Fibroblast of lung (primary cell): ENCODE measurements at regions not wholly inside any gene's neighbourhood (a gene's known extent, or its start where the extent isn't known, plus 50 kb on each side); places are given as distances from the start of the nearest gene placed in this dataset.

ENCODE experiments used
- DNase-seq, 2 donors: peaks; one replicate each; pipeline versions ENCODE4 v3.0.0 to v3.0.0-alpha.2; 2010; ENCODE audit warnings: low read depth in 2 of 2
- H2AFZ ChIP-seq: 2 replicates; pipeline ENCODE4 v1.5.1; 2012; ENCODE audit warnings: low read length, control low read depth, inconsistent platforms
- H3K27ac ChIP-seq: 2 replicates; pipeline ENCODE4 v1.5.1; 2011; ENCODE audit warnings: low read length, control low read depth; ENCODE audit not compliant: insufficient read depth
- H3K27me3 ChIP-seq: 2 replicates; pipeline ENCODE4 v1.5.1; 2011; ENCODE audit warnings: mild to moderate bottlenecking, low read length; ENCODE audit not compliant: control insufficient read depth, insufficient read depth
- H3K36me3 ChIP-seq: 2 replicates; pipeline ENCODE4 v1.5.1; 2011; ENCODE audit warnings: low read length; ENCODE audit not compliant: control insufficient read depth, insufficient read depth
- H3K4me1 ChIP-seq: 2 replicates; pipeline ENCODE4 v1.5.1; 2011; ENCODE audit warnings: low read length; ENCODE audit not compliant: control insufficient read depth, insufficient read depth; ENCODE audit errors: extremely low read depth
- H3K4me2 ChIP-seq: 2 replicates; pipeline ENCODE4 v1.5.1; 2011; ENCODE audit warnings: low read length, control low read depth; ENCODE audit not compliant: insufficient read depth; ENCODE audit errors: extremely low read depth
- H3K4me3 ChIP-seq, 4 experiments: fragments of 200-600 bp in 1 of 4; sonication (generic) in 1 of 4; replicated peaks in 1 of 4; 2 replicates each; pipeline ENCODE4 v1.5.1; 2011 to 2016; ENCODE audit warnings: low read length in 4 of 4, low read depth in 3 of 4, mild to moderate bottlenecking in 3 of 4, control low read depth in 2 of 4, inconsistent platforms in 1 of 4, mixed read lengths in 1 of 4; ENCODE audit not compliant: insufficient read depth in 1 of 4; ENCODE audit errors: control extremely low read depth in 1 of 4
- H3K79me2 ChIP-seq: 2 replicates; pipeline ENCODE4 v1.5.1; 2012; ENCODE audit warnings: mild to moderate bottlenecking, low read length, inconsistent platforms; ENCODE audit not compliant: control insufficient read depth, insufficient read depth
- H3K9ac ChIP-seq: 2 replicates; pipeline ENCODE4 v1.5.1; 2011; ENCODE audit warnings: mild to moderate bottlenecking, low read length, control low read depth; ENCODE audit not compliant: insufficient read depth
- H3K9me3 ChIP-seq: 2 replicates; pipeline ENCODE4 v1.5.1; 2012; ENCODE audit warnings: low read depth, low read length; ENCODE audit not compliant: control insufficient read depth, insufficient read depth
- H4K20me1 ChIP-seq: 2 replicates; pipeline ENCODE4 v1.5.1; 2011; ENCODE audit warnings: low read length; ENCODE audit not compliant: control insufficient read depth, insufficient read depth; ENCODE audit errors: extremely low read depth
- EZH2 ChIP-seq: IDR thresholded peaks from 2 replicates; pipeline ENCODE4 v1.5.1; 2012; ENCODE audit warnings: low read length, control low read depth, mild to moderate bottlenecking; ENCODE audit errors: missing control alignments
- TF ChIP-seq, protein P1 (sequence below), 2 donors: IDR thresholded peaks in 1 of 2; conservative IDR thresholded peaks in 1 of 2; 1 replicate in 1 of 2; 2 replicates in 1 of 2; pipeline ENCODE4 v1.5.1; 2011 to 2012; ENCODE audit warnings: low read length in 2 of 2, control low read depth in 1 of 2, inconsistent platforms in 1 of 2, low read depth in 1 of 2, mild to moderate bottlenecking in 1 of 2

DNA sequence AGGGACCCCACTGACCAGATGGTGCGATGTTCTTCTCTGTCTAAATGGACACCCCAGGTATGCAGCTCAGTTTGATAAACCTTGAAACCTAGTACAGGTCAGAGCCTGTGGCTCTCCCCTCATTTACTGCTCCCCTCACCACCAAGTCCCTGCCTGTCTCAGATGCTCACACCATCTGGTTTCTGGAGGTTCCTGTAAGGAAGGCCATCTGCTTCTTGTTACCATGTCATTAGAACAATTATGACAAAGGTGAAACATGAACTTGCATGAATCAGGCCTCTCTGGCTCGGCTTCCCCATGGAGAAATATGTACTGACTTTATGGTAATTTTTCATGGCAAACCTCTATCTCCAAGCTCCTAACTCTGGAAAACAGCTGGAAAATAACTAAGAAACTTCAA is 965.7 kb downstream of the UQCRFS1 start:
- no peak overlapping the region for H3K4me2 ChIP-seq
- no peak overlapping the region for H3K4me3 ChIP-seq
- H3K9ac ChIP-seq = no peak overlapping the region
- H3K36me3 ChIP-seq = no peaks in the 10 kb centered on the region
- TF ChIP-seq, protein P1, sequence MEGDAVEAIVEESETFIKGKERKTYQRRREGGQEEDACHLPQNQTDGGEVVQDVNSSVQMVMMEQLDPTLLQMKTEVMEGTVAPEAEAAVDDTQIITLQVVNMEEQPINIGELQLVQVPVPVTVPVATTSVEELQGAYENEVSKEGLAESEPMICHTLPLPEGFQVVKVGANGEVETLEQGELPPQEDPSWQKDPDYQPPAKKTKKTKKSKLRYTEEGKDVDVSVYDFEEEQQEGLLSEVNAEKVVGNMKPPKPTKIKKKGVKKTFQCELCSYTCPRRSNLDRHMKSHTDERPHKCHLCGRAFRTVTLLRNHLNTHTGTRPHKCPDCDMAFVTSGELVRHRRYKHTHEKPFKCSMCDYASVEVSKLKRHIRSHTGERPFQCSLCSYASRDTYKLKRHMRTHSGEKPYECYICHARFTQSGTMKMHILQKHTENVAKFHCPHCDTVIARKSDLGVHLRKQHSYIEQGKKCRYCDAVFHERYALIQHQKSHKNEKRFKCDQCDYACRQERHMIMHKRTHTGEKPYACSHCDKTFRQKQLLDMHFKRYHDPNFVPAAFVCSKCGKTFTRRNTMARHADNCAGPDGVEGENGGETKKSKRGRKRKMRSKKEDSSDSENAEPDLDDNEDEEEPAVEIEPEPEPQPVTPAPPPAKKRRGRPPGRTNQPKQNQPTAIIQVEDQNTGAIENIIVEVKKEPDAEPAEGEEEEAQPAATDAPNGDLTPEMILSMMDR (conservative IDR thresholded peaks at IDR 0.05 in 1 of 2, IDR thresholded peaks at IDR 0.05 in 1 of 2; ENCODE audit: low read depth in 1 of 2, low read length in 2 of 2) = no peak
- no peak for TF ChIP-seq EZH2
- H3K9me3 ChIP-seq = no peaks in the 10 kb centered on the region
- no peaks in the 10 kb centered on the region for H3K27me3 ChIP-seq
- H3K4me1 ChIP-seq = no peaks in the 10 kb centered on the region
- no peak overlapping the region for H2AFZ ChIP-seq
- H3K27ac ChIP-seq = no peak overlapping the region
- no peak for DNase-seq
- no peaks in the 10 kb centered on the region for H3K79me2 ChIP-seq
- H4K20me1 ChIP-seq = no peaks in the 10 kb centered on the region

DNA sequence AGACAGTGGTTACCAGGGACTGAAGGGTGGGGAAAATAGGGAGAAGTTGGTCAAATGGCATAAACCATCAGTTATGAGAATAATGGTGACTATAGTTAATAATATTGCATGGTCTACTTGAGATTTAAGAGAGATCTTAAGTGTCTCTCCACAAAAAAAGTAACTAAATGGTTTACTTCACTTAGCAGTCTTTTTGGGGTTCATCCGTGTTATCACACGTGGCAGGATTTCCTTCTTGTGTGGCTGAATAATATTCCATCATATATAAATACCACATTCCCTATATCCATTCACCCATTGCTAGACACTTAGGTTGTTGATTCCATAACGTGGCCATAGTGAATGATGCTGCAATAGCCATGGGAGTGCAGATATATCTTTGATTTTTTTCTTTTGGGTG is 967.0 kb downstream of the UQCRFS1 start:
- TF ChIP-seq, protein P1 (conservative IDR thresholded peaks at IDR 0.05 in 1 of 2, IDR thresholded peaks at IDR 0.05 in 1 of 2; ENCODE audit: low read depth in 1 of 2, low read length in 2 of 2) = no peak
- no peak for TF ChIP-seq EZH2
- H3K9me3 ChIP-seq = no peaks in the 10 kb centered on the region
- H3K4me2 ChIP-seq = no peak overlapping the region
- no peak overlapping the region for H3K9ac ChIP-seq
- no peaks in the 10 kb centered on the region for H3K36me3 ChIP-seq
- no peaks in the 10 kb centered on the region for H3K79me2 ChIP-seq
- no peak overlapping the region for H3K4me3 ChIP-seq
- no peaks in the 10 kb centered on the region for H4K20me1 ChIP-seq
- DNase-seq = no peak
- H2AFZ ChIP-seq = no peak overlapping the region
- H3K27me3 ChIP-seq = no peaks in the 10 kb centered on the region
- no peaks in the 10 kb centered on the region for H3K4me1 ChIP-seq
- no peak overlapping the region for H3K27ac ChIP-seq

DNA sequence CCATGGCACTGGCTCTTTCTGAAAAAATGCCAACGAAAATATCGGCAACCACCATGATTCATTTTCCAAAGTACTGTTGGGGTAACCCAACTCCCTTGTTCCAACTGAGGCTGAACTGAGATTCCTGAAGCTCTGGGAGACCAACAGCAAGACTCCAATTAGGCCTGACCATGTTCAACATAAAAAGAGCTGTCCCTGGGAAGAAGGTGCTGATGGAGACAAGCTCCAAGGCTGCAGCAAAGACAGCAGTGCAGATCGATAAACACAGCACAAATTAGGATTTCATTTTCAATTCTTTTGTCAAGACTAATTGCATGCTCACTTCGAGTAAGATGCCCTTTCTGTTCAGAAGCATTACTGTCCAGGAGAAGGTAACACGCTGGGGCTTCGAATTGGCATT is 968.0 kb downstream of the UQCRFS1 start:
- Histone ChIP-seq H3K27ac (no peak overlapping the region), H3K4me1 (no peaks in the 10 kb centered on the region), H4K20me1 (no peaks in the 10 kb centered on the region), H3K79me2 (no peaks in the 10 kb centered on the region), H2AFZ (no peak overlapping the region), H3K36me3 (no peaks in the 10 kb centered on the region), H3K9me3 (no peaks in the 10 kb centered on the region), H3K4me2 (no peak overlapping the region), H3K9ac (no peak overlapping the region), H3K27me3 (no peaks in the 10 kb centered on the region), H3K4me3 (no peak overlapping the region)
- no peak for TF ChIP-seq EZH2
- TF ChIP-seq, protein P1 (conservative IDR thresholded peaks at IDR 0.05 in 1 of 2, IDR thresholded peaks at IDR 0.05 in 1 of 2; ENCODE audit: low read depth in 1 of 2, low read length in 2 of 2) = no peak
- DNase-seq = no peak
